Mammary epithelial cell (primary cell): ENCODE measurements at regions not wholly inside any gene's neighbourhood (a gene's known extent, or its start where the extent isn't known, plus 50 kb on each side); places are given as distances from the start of the nearest gene placed in this dataset.

Experiments used
- CTCF ChIP-seq, 2 donors: IDR thresholded peaks in 1 of 2; conservative IDR thresholded peaks in 1 of 2; 2 replicates each; pipeline ENCODE4 v1.5.1; 2011 to 2012; ENCODE audit warnings: inconsistent platforms in 2 of 2, low read length in 2 of 2, mild to moderate bottlenecking in 2 of 2, control low read depth in 1 of 2, low read depth in 1 of 2; ENCODE audit not compliant: insufficient read depth in 1 of 2; ENCODE audit errors: extremely low read depth in 1 of 2
- EZH2 ChIP-seq: IDR thresholded peaks from 2 replicates; pipeline ENCODE4 v1.6.1; 2012; ENCODE audit warnings: low read length, inconsistent platforms, borderline replicate concordance

GRCh38 chr5:122713041-122713440 lies 61.8 kb upstream of the SNX2 start:
- TF ChIP-seq CTCF (conservative IDR thresholded peaks at IDR 0.05 in 1 of 2, IDR thresholded peaks at IDR 0.05 in 1 of 2; ENCODE audit: extremely low read depth in 1 of 2, insufficient read depth in 1 of 2, low read depth in 1 of 2, low read length in 2 of 2) (no peak), EZH2 (no peak)
